Mesothelial cell of epicardium (in vitro differentiated cells): ENCODE measurements at regions not wholly inside any gene's neighbourhood (a gene's known extent, or its start where the extent isn't known, plus 50 kb on each side); places are given as distances from the start of the nearest gene placed in this dataset.
"Not testable (repeated sequence)": the region's sequence is repeated elsewhere in the genome, so short reads cannot be mapped to it uniquely, and the experiment has no call there.

Experiments used
- DNase-seq, 2 experiments: peaks; one replicate each; pipeline ENCODE4 v3.0.0; 2021; ENCODE audit warnings: low spot score in 2 of 2; ENCODE audit not compliant: unreplicated experiment in 2 of 2
- H3K27ac Mint-ChIP-seq: 2 replicates; pipeline ENCODE4 v1.8.0; 2021; ENCODE audit warnings: mixed read lengths
- H3K27me3 Mint-ChIP-seq: 2 replicates; pipeline ENCODE4 v1.8.0; 2021; ENCODE audit warnings: low read depth, mixed read lengths
- H3K36me3 Mint-ChIP-seq: 2 replicates; pipeline ENCODE4 v1.8.0; 2021; ENCODE audit warnings: mixed read lengths
- H3K4me1 Mint-ChIP-seq: 2 replicates; pipeline ENCODE4 v1.8.0; 2021; ENCODE audit warnings: mixed read lengths
- H3K4me3 Mint-ChIP-seq: 2 replicates; pipeline ENCODE4 v1.8.0; 2021; ENCODE audit warnings: mild to moderate bottlenecking, moderate library complexity, mixed read lengths
- H3K9me3 Mint-ChIP-seq: 2 replicates; pipeline ENCODE4 v1.8.0; 2021; ENCODE audit warnings: mixed read lengths
- TF ChIP-seq, protein P1 (sequence below): fragments of 200-600 bp; sonication (generic); IDR thresholded peaks from one replicate; pipeline ENCODE4 v1.5.0; 2021; ENCODE audit warnings: antibody characterized with exemption; ENCODE audit not compliant: unreplicated experiment

DNA sequence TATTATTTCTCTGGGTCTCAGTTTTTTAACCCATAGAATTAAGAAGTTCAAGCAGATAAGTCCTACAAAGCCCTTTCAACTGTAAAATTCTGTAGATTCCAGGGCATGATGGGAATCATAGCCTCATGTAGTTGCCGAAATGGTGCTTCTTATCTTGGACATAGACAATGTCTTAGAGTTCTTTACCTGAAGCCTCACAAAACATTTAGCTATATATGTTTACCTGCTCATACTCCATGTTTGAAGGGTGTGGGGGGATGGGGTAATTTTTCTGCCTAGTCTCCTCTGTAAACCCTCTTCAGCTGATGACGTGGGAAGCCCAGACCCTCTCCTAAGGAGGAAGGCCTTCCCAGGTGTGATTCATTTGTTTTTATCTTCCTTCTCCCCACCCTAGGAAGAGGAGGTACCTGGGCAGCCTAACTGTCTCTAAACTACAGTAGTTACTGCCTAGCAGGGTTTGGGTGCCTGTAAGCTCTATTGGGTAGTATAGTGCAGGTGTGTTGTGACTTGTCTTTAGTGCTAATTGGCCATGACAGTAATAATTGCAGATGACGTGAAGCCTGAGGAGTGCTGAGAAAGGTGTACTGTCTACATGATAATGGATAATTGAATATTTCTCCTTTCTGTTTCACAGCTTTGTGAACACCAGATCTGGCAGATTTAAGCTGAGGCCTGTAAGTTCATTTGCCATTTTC lies 230.8 kb downstream of the TFAP2B start:
- peaks cover 2% of the 10 kb centered on the region for H3K36me3 Mint-ChIP-seq
- H3K9me3 Mint-ChIP-seq: peaks cover 20% of the 10 kb centered on the region
- TF ChIP-seq, protein P1, sequence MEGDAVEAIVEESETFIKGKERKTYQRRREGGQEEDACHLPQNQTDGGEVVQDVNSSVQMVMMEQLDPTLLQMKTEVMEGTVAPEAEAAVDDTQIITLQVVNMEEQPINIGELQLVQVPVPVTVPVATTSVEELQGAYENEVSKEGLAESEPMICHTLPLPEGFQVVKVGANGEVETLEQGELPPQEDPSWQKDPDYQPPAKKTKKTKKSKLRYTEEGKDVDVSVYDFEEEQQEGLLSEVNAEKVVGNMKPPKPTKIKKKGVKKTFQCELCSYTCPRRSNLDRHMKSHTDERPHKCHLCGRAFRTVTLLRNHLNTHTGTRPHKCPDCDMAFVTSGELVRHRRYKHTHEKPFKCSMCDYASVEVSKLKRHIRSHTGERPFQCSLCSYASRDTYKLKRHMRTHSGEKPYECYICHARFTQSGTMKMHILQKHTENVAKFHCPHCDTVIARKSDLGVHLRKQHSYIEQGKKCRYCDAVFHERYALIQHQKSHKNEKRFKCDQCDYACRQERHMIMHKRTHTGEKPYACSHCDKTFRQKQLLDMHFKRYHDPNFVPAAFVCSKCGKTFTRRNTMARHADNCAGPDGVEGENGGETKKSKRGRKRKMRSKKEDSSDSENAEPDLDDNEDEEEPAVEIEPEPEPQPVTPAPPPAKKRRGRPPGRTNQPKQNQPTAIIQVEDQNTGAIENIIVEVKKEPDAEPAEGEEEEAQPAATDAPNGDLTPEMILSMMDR: no peak
- H3K27ac Mint-ChIP-seq: no peak overlapping the region
- H3K27me3 Mint-ChIP-seq: no peaks in the 10 kb centered on the region
- H3K4me3 Mint-ChIP-seq: no peak overlapping the region
- peaks cover 10% of the 10 kb centered on the region for H3K4me1 Mint-ChIP-seq
- DNase-seq: no peak

DNA sequence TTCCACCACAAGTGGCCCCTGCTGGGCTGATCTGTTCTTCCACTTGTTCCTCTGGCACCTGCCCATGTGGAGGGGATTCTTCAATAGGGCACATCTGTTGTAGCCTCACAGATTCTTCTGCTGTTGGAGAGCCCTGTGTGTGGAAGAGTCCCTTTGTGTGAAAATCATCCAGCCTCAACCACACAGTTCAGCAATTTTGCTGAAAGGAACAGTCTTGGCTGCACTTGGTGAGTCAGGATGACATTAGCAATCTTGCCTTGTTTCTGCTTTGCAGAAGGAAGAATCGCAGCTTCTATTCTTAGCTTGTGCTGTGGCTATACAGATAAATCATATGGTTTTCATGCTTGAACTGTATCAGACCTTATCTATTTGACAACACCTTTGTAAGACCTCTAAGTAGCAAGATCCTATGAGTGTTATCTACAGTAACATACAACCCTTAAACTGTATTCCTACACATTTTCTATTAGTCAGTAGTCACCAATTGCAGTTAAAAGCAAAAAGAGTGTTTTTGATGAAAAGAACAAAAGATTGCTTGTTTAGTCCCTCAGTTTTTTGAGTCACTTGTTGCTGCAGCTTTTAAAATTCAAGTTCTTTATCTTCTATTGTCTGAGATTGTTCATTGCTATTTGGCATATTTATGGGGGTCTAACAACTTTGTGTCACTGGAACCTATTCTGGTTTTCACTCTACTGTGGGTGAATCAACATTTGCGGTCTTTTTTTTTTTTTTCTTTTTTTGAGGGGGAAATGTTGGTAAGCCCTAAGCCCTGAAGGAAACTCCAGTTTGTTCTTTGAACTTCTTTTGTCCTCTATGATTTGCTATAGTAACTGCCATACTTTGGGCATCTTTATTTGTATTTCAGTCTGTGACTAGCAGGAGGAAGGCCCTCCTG lies 231.6 kb downstream of the TFAP2B start:
- TF ChIP-seq, protein P1: no peak
- DNase-seq: no peak
- Mint-ChIP-seq H3K4me1 (peaks cover 10% of the 10 kb centered on the region), H3K4me3 (no peak overlapping the region), H3K9me3 (peaks cover 24% of the 10 kb centered on the region), H3K27ac (no peak overlapping the region), H3K27me3 (no peaks in the 10 kb centered on the region), H3K36me3 (peaks cover 2% of the 10 kb centered on the region)

DNA sequence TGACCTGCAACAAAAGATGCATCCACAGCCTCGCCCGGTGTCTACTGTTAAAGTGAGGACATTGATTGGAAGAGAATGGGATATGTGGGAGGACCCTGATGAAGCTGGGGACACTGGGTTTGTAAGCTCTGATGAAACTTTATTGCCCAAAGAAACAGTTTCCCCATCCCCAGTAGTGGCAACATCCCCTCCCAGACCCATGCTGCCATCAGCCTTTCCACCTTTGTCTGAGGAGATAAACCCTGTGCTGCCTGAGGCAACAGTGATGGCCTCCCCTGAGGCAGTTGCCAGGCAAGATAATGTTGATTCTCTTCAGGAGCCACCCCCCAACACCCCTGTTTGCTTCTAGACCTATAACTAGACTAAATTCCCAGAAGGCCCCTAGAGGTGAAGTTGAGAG lies 234.0 kb downstream of the TFAP2B start:
- peaks cover 33% of the 10 kb centered on the region for H3K9me3 Mint-ChIP-seq
- not testable (repeated sequence) for H3K27ac Mint-ChIP-seq, H3K27me3 Mint-ChIP-seq, DNase-seq, H3K4me3 Mint-ChIP-seq, H3K36me3 Mint-ChIP-seq, H3K4me1 Mint-ChIP-seq

DNA sequence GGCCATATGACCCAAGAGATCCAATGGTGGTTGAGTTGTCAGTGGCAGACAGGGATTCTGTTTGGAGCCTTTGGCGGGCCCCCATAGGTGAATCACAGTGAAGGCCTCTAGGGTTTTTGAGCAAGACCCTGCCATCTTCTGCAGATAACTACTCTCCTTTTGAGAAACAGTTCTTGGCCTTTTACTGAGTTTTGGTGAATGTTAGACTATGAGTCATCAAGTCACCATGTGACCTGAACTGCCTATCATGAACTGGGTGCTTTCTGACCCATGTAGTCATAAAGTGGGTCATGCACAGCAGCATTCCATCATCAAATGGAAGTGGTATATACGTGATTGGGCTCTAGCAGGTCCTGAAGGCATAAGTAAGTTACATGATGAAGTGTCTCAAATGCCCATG lies 236.6 kb downstream of the TFAP2B start:
- H3K9me3 Mint-ChIP-seq: peaks cover 46% of the 10 kb centered on the region
- not testable (repeated sequence) for H3K27ac Mint-ChIP-seq, H3K4me1 Mint-ChIP-seq, H3K36me3 Mint-ChIP-seq, H3K4me3 Mint-ChIP-seq, DNase-seq, H3K27me3 Mint-ChIP-seq

DNA sequence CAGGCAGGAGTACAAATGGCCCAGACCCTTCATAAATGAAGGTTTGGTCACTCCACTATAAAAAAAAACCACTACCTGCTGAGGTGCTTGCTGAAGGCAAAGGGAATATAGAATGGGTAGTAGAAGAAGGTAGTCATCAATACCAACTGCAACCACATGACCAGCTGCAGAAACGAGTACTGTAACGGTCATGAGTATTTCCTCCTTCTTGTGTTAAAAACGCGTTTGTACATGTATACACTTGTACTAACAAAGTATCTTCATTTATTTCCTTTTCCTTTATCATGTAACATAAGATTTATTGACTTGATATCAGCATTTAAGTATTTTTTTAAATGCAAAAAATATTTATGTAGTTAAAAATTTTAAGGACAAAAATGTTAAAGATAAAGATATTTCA lies 238.6 kb downstream of the TFAP2B start:
- peaks cover 3% of the 10 kb centered on the region for H3K4me1 Mint-ChIP-seq
- TF ChIP-seq, protein P1: no peak
- H3K27ac Mint-ChIP-seq: no peak overlapping the region
- peaks cover 44% of the 10 kb centered on the region for H3K9me3 Mint-ChIP-seq
- no peak for DNase-seq
- no peak overlapping the region for H3K4me3 Mint-ChIP-seq
- peaks cover 2% of the 10 kb centered on the region for H3K36me3 Mint-ChIP-seq
- H3K27me3 Mint-ChIP-seq: no peaks in the 10 kb centered on the region

DNA sequence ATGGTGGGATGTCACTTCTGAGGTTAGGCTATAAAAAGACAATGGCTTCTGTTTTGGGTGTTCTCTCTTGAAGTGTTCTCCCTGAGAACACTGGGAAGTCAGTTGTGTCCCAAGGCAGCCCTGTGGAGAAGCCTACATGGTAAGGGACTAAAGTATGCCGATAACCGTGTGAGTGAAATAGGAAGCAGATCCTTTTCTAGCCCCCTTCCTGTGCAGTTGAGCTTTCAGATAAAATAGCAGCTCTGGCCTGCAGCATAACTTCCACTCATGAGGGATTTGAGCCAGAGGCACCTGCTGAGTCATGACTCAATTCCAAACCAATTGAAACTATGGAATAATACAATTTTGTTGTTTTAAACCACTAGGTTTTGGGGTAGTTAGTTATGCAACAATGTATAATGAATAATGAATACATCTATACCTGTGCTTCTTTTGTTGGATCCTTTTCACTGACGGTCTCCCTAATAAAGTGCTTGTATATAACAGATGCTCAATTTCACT lies 241.6 kb downstream of the TFAP2B start:
- peaks cover 8% of the 10 kb centered on the region for H3K4me1 Mint-ChIP-seq
- peaks cover 22% of the 10 kb centered on the region for H3K9me3 Mint-ChIP-seq
- no peak overlapping the region for H3K27ac Mint-ChIP-seq
- no peak overlapping the region for H3K4me3 Mint-ChIP-seq
- H3K36me3 Mint-ChIP-seq: no peaks in the 10 kb centered on the region
- TF ChIP-seq, protein P1: no peak
- no peak for DNase-seq
- H3K27me3 Mint-ChIP-seq: no peaks in the 10 kb centered on the region
